AML-193 (cell line): ENCODE measurements at regions not wholly inside any gene's neighbourhood (a gene's known extent, or its start where the extent isn't known, plus 50 kb on each side); places are given as distances from the start of the nearest gene placed in this dataset.
"Not testable (repeated sequence)": the region's sequence is repeated elsewhere in the genome, so short reads cannot be mapped to it uniquely, and the experiment has no call there.

ENCODE experiments used
- DNase-seq, 2 experiments: peaks; one replicate each; lab custom pipeline; 2025; lab: John Stamatoyannopoulos, UW

DNA sequence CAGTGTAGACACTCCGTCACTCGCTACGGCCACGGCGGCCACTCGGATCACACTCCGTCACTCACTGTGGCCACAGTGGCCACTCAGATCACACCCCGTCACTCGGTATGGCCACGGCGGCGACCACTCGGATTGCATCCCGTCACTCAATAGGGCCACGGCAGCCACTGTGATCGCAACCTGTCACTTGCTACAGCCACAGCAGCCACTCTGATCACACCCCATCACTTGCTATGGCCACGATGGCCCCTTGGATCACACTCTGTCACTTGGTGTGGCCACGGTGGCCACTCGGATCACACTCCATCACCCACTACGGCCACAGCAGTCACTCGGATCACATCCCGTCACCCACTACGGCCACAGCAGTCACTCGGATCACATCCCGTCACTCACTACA lies 175.3 kb downstream of the LAT start:
- DNase-seq: not testable (repeated sequence)

DNA sequence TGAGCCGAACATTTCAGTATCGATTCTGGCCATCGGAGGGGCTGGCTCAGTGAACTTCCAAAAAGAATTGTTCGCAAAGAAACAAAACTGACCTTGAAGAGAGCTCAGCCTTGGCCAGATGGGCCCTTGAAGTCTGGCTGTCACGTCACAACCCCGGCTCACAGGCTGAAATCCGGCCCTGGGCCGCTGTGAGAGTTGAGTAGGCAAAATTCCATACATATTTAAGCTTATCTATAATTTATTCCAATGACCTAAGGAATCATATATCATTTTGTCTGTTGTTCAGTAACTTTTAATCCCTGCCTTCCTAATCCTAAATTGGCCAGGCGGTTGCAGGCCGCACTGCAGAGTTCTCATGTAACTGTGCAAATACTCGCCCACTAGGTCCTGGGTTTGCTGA lies 174.8 kb downstream of the LAT start:
- DNase-seq: not testable (repeated sequence)

DNA sequence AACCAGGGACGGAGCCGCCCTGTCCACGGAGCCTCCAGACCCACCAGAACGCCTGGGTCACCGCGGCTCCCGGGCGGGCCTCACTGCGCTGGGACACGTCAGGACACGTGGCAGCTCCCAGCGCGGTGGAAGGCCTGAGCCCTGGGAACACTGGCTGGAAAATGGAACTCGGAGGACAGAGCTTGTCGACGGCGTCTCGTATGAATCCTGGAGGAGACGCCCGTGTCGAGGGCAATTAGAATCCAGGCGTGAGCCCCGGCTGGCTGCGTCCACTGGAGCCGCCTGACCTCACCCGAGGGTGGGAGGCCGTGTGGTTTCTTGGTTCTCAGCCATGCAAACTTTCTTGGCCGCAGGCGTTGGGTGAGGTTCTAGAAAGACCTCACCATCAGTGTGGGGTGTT lies 173.9 kb downstream of the LAT start:
- DNase-seq: no peak

DNA sequence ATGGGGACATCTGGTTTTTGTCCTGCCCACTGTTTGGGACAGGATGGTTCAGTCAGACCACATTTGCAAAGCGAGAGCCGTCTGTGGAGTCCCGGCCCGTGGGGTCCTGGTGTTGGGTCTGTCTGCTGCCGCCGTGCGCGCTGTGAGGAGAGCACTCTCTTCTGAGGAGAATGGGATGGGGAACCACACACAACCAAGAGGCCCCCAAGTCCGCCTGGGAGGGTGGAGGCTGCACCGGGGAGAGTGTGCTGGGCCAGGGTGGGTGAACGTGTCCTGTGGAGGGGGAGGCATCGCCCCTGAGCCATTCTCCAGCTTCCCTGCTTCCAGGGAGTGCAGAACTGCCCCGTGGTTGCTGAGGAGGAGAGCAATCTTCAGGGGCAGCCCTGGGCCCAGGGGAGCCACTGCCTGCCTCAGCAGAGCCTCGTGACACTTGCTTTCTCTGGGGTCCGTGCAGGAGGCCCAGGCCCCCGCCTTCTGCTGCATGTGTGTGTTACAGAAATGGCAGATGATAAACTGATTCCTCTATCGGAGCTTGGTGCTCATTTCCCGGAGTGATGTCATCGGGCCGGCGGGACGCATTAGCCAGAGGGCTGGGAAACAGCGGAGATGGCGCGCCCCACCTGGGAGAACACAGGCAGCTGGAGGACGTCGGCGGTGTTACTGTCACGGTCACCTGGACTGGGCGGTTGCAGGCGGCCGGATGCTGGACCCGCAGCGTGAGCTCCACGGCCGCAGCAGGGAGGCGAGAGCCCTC lies 173.4 kb downstream of the LAT start:
- DNase-seq: not testable (repeated sequence)

DNA sequence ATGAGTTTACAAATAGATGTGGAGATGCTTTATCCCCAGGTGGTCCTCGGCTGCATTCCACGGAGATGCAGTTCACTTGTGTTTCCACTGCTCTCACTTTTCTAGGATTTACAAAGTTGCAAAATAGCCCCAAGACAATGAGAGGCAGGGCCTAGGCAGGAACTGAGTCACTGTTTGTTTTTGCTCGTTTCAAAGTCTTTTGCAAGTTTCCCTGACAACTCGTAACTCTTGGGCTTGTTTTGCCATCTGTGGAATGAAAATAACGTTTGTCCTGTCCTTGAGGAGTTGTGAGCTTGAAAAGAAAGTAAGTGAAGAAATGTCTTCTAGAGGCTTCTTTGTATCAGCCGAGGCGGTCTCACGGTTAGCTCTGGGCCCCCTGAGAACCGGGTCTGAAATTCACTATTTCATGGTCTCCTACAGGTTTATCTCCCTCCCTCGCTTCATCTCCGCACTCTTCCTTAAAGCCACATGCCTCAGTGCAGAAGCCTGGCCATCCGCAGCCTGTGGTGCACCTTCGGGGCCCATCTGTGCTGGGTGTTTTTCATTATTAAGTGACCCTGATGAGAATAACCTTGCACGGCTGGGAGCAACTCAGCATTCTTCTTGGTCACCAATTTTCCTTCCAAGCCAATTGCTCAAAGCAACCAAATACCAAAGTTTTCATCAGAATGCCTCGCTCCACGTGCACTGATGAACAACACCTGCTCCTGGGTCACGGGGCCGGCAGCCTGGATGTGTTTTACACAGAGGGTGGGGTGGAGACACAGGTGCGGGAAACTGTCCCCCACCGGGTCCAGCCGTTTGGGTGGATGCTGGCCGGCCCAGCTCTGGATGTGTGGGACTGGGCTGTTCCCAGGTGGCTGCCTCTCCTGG lies 172.4 kb downstream of the LAT start:
- peak; percentile 91 for DNase-seq

DNA sequence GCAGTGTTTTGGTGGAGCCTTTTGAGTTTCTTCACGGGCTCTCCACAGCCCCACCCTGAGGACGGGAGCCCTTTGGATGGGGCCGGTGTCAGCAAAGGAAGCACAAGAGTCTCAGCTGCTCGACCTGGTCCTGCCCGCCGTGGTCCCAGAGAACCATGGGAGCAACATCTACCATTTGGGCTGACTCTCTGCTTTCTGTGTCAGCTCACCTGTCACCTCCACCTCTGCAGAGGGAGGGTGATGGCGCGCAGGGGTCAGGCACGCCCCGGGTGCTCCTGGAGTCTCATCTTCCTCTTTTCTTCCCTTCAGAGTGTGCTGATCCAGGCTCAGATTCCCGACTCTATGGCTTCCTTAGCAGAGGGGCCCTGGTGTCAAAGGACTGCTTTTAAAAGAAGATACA lies 171.7 kb downstream of the LAT start:
- DNase-seq: no peak

DNA sequence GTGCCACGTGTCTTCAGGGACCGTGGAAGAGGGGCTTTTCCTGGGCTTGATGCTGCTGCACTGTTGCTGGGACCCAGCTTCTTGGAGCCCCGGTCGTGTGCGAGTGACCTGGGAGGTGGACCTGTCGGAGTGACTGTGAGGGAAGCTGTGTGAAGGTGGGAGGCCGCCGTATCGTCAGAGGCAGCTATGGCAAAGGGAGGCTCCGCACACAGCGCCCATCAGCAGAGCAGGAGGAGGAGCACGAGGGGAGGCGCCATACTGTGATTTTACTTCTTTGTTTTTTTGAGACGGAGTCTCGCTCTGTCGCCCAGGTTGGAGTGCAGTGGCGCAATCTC lies 171.0 kb downstream of the LAT start:
- DNase-seq: not testable (repeated sequence)

DNA sequence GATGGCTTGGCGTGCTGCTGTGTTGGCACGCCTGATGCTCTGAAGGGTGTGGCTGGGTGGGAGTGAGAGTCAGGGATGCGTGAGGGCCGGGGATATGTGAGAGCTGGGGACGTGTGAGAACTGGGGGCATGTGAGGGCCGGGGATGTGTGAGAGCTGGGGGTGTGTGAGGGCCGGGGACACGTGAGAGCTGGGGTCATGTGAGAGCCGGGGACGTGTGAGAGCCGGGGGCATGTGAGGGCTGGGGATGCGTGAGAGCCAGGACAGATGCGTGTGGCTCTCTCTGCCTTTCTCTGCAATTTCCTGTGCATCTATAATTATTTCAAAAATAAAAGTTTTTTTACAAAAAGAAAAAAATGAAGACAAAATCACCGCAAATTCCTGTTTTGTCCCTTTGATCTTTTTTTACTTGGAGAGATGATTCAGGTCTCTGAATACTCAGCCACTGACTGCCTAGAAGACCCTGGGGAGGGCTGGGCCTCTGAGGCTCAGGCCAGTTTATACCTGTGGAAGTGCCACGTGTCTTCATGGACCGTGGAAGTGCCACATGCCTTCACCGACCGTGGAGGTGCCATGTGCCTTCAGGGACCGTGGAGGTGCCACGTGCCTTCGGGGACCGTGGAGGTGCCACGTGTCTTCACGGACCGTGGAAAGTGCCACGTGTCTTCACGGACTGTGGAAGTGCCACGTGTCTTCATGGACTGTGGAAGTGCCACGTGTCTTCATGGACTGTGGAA lies 170.4 kb downstream of the LAT start:
- DNase-seq: not testable (repeated sequence)

DNA sequence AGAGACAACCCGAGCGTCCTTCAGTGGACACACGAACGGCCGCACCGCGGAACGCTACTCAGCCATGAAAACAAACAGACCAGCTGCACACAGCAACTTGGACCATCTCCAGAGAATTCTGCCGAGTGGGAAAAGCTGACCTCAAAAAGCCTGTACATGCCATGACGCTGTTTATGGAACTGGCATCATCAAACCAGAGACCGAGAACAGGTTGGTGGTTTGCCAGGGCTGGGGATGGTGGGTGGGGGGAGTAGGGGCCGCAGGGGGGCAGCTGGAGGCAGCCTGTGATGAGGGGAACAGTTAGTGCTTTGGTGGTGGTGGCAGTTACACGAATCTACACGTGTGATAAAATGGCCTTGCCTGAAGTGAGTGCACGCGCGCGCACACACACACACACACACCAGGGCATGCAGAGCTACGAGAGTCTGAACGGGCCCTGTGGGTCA lies 169.8 kb downstream of the LAT start:
- no peak for DNase-seq

DNA sequence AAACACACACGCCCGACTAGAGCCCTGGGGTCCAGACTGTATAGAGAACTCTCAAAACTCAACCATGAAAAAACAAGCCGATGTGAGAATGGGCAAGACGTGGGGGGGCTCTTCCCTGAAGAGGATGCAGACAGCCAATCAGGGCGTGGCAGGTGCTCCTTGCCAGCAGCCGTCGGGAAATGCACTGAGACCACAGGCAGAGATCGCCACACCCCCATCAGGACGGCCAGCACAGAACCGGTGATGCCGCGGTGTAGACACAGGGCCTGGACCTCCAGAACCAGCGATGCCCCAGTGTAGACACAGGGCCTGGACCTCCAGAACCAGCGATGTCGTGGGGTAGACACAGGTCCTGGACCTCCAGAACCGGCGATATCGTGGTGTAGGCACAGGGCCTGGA lies 169.2 kb downstream of the LAT start:
- no peak for DNase-seq

DNA sequence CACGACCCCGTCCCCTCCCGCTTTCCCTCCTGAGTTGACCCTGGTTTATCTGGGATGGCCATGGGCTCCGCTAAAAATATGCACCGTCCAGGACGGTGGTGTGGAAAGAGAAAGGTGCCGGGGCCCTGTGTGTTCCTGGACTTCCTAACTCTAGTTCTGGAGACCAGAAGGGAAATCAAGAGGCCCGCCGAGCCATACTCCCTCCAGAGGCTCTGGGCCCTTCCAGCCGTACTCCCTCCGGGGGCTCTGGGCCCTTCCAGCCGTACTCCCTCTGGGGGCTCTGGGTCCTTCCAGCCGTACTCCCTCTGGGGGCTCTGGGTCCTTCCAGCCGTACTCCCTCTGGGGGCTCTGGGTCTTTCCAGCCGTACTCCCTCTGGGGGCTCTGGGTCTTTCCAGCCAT lies 168.5 kb downstream of the LAT start:
- DNase-seq: not testable (repeated sequence)

DNA sequence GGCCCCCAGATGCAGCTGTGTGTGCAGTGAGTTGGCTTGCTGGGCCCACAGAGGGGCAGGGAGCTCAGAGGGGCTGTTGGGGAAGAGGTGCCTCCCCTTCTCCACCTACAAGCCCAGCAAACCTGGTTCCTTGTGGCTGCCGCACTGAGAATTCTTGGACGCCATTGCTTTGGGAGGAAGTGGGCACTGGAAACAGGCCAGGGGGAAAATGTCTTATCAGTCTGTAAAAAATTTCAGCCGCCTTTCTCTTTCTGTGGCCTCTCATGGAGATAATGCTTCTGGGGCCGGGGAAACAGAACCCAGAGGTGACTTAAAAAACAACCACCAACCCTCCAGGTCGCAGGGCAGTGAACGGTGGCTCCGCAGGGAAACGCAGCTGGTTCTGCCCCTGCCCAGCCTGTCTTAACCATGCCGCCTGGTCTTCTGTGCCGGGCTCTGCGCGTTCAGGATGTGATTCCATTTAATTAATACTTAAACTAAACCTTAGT lies 167.7 kb downstream of the LAT start:
- not testable (repeated sequence) for DNase-seq

DNA sequence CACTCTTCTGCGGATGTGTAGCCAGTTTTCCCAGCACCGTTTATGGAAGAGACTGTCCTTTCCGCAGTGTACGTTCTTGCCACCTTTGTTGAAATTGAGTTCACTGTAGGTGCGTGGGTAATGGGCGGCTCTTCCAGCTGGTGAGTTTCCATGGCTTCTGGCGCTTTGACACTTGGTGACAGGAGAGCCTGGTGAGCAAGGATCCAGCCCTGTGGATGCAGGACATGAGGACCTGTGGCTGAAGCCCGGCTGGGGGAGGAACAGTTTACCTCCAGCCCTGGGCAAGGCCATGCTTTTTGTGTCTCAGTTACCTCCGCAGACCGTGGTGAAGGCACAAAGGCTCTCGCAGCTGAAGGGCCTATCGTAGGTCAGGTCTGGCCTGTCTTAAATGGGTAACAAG lies 166.5 kb downstream of the LAT start:
- DNase-seq: no peak

DNA sequence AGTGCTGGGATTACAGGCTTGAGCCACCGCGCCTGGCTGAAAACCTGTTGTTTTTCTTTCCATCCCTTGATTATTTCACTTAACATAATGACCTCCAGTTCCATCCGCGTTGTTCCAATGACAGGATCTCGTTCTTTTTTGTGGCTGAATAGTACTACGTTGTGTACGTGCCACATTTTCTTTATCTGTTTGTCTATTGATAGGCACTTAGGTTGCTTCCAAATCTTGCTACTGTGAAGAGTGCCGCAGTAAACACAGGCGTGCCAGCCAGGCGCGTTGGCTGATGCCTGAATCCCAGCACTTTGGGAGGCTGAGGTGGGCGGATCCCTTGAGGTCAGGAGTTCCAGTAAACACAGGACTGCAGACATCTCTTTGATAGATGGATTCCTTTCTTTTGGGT lies 165.1 kb downstream of the LAT start:
- DNase-seq: not testable (repeated sequence)

DNA sequence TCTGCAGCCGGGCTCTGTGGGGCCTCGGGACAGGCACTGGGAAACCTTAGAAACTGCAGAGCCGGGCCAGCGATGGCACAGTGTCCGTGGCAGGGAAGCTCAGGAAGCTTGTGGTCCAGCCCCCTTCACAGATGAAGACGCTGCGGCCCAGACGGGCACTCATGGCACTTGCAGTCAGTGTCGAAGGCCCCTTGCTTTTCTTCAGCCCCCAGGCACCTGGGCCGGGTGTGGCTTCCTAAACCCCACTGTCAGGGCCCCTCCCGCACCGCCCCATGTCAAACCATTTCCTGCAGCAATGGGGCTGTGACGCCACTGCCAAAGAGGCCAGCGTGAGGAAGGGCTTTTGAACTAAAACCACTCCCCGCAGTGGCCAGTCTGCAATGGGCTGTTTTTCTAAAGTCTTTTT lies 164.0 kb downstream of the LAT start:
- no peak for DNase-seq

DNA sequence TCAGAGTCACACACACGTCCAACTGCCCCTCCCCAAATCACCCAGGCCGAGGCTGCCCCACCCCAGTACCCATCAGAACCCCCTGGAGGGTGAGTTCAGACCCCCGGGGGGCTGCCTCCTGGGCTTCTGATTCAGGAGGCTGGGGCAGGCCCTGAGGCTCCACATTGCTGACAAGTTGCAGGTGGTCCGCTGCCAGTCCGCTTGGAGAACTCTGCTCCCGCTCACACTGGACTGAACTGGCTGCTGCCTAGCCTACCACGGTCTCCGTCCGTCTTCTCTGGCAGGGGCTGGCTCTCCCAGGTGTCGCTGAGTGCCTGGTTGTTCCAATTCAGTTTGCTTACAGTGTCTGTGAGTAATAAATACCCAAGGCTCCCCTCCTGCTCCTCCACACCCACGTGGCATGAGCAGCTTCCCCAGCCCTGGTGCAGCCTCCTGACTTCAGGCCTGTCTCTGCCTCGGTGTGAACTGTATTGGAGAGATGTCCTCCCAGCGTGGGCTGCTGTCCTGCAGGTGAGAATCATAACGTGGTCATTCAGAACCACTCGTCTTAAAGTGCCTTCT lies 163.4 kb downstream of the LAT start:
- DNase-seq: no peak

DNA sequence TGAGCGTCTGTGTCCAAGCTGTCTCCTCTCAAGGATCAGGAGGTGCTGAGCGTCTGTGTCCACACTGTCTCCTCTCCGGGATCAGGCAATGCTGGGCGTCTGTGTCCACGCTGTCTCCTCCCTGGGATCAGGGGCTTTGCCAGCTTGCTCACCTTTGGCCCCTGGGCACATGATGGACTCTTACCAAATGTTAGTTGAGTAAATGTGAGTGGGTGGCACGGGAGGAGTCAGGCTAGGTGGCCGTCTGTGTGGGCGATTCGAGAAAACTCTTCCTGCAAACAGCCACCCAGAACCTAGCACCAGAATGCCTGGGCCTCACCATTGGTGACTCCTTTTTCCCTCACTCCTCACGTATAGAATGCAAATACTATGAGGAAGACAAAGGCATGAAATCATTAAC lies 162.9 kb downstream of the LAT start:
- DNase-seq: not testable (repeated sequence)

DNA sequence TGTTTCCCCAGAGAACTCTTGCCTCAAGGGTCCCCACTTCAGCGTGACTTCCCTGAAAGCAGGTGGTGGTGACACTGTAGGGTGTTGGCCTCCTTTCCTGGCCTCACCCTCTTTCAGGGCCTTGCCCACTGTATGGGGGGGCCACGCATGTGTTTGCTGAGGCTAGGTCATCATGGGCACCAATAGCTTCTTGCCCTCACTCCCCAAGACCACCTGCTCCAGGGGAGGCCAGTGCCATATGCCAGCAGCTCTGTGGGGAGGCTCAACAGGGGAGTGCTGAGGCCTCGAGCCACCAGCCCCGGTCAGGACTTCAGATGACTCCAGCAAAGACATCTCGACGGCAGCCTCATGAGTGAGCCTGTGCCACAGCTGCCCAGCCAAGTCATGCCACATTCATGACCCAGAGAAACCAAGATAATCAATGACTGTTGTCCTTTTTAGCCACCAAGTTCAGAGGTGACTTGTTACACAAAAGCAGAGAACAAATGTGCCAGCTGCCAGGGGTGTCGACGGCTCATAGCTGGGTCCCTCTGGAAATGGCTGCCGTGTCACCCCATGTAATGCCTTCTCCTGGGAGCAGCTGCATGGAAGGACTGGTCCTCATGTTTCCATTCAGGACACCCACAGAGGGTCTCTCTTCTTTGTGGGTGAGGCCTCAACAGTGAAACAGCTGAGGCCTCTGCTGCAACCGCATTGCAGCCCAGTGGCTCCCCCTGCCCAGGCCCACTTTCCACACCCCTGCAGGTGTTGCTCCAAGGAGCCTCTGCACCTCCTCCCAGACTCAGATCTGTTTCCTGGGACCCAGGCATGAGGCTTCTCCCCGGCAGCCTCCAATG lies 162.2 kb downstream of the LAT start:
- DNase-seq: not testable (repeated sequence)

DNA sequence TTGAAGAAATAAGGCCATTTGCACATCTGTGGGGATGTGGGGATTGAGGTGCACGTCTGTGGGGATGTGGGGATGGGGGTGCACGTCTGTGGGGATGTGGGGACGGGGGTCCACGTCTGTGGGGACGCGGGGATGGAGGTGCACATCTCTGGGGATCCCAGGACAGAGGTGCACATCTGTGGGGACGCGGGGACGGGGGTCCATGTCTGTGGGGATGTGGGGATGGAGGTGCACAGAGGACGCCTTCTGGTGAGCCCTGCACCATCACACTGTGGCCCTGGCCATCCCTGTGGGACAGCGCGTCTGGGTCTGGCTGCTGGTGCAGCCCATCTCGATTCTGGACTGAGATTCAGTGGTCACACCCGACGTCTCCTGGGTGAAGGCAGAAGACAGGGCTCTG lies 161.4 kb downstream of the LAT start:
- no peak for DNase-seq

DNA sequence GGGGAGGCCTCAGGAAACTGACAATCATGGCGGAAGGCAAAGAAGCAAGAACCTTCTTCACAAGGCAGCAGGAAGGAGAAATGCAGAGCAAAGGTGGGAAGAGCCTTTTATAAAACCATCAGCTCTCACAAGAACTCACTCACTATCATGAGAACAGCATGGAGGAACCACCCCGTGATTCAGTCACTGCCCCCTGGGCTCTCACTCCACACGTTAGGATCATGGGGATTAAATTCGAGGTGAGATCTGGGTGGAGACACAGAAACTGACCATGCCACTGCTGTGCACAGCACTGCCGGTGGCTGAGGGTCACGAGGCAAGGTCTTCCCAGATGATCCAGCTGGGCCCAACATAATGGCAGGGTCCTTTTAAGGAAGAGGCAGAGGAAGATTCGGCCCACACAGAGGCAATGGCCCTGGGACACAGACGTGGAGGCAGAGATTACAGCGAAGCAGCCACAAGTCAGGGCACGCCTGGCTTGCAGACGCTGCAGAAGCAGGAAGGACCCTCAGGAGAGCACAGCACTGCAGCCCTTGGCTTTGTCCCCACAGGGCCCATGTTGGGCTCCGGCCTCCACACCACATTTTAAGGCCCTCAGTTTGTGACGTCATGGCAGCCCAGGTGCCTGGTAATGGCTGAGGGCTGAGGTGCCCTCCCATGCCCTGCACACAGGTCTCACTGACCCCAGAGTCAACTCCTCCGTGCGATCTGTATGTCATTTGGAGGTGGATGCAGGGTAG lies 160.8 kb downstream of the LAT start:
- DNase-seq: not testable (repeated sequence)
